ENCODE measurements at regions not wholly inside any gene's neighbourhood (a gene's known extent, or its start where the extent isn't known, plus 50 kb on each side); places are given as distances from the start of the nearest gene placed in this dataset.
"Not testable (repeated sequence)": the region's sequence is repeated elsewhere in the genome, so short reads cannot be mapped to it uniquely, and the experiment has no call there.

GRCh38 chr6:76671751-76672150 lies 599.3 kb upstream of the IMPG1 start:
- no peak for DNase-seq

GRCh38 chr6:76644231-76644630 lies 571.8 kb upstream of the IMPG1 start:
- no peak for DNase-seq

- DNase-seq: no peak
Observed at GRCh38 chr6:76639941-76640340, 567.5 kb upstream of the IMPG1 start.

- no peak for DNase-seq
Observed at GRCh38 chr6:76634695-76635094, 562.2 kb upstream of the IMPG1 start.

GRCh38 chr6:76633259-76633658 lies 560.8 kb upstream of the IMPG1 start:
- no peak for DNase-seq

- DNase-seq: no peak
Observed at GRCh38 chr6:76631622-76632021, 559.2 kb upstream of the IMPG1 start.

- no peak for DNase-seq
Observed at GRCh38 chr6:76615395-76615794, 542.9 kb upstream of the IMPG1 start.

- no peak for DNase-seq
Observed at GRCh38 chr6:76612954-76613353, 540.5 kb upstream of the IMPG1 start.

GRCh38 chr6:76609160-76609559 lies 536.7 kb upstream of the IMPG1 start:
- DNase-seq: no peak

GRCh38 chr6:76594109-76594508 lies 521.6 kb upstream of the IMPG1 start:
- no peak for DNase-seq

GRCh38 chr6:76593668-76594067 lies 521.2 kb upstream of the IMPG1 start:
- no peak for DNase-seq

- no peak for DNase-seq
Observed at GRCh38 chr6:76592566-76592965, 520.1 kb upstream of the IMPG1 start.

- no peak for DNase-seq
Observed at GRCh38 chr6:76587271-76587670, 514.8 kb upstream of the IMPG1 start.

- DNase-seq: no peak
Observed at GRCh38 chr6:76584121-76584520, 511.7 kb upstream of the IMPG1 start.

- DNase-seq: no peak
Observed at GRCh38 chr6:76578746-76579145, 506.3 kb upstream of the IMPG1 start.

GRCh38 chr6:76574746-76575145 lies 502.3 kb upstream of the IMPG1 start:
- no peak for DNase-seq

- DNase-seq: no peak
Observed at GRCh38 chr6:76565932-76566331, 493.5 kb upstream of the IMPG1 start.

- not testable (repeated sequence) for DNase-seq
Observed at GRCh38 chr6:76562371-76562770, 489.9 kb upstream of the IMPG1 start.

GRCh38 chr6:76560851-76561755 lies 488.6 kb upstream of the IMPG1 start:
- not testable (repeated sequence) for DNase-seq

GRCh38 chr6:76553256-76553655 lies 480.8 kb upstream of the IMPG1 start:
- peak; percentile 3 for DNase-seq

GRCh38 chr6:76552268-76552667 lies 479.8 kb upstream of the IMPG1 start:
- no peak for DNase-seq

GRCh38 chr6:76533661-76534060 lies 461.2 kb upstream of the IMPG1 start:
- no peak for DNase-seq

- no peak for DNase-seq
Observed at GRCh38 chr6:76532647-76533046, 460.2 kb upstream of the IMPG1 start.

GRCh38 chr6:76518443-76518842 lies 446.0 kb upstream of the IMPG1 start:
- DNase-seq: no peak

Data from skin of body (tissue), 1 donor.